ENCODE measurements at regions not wholly inside any gene's neighbourhood (a gene's known extent, or its start where the extent isn't known, plus 50 kb on each side); places are given as distances from the start of the nearest gene placed in this dataset.

- no peak for TF ChIP-seq POLR2AphosphoS5 (IDR thresholded peaks at IDR 0.05; ENCODE audit: low read depth, low read length)
- TF ChIP-seq POLR2A (IDR thresholded peaks at IDR 0.05; ENCODE audit: low read depth, low read length): no peak
- no peak for TF ChIP-seq SPI1 (IDR thresholded peaks at IDR 0.05; ENCODE audit: low read depth, low read length)
Measured at GRCh38 chr5:147017191-147017590, 138.6 kb upstream of the PPP2R2B start.

All from GM12891 (cell line).